Colonic mucosa (tissue), 4 donors: ENCODE measurements at regions not wholly inside any gene's neighbourhood (a gene's known extent, or its start where the extent isn't known, plus 50 kb on each side); places are given as distances from the start of the nearest gene placed in this dataset.

Experiments
- DNase-seq: peaks from one replicate; pipeline ENCODE4 v3.0.0-alpha.2; 2020
- H3K27ac ChIP-seq: fragments of 200-600 bp; one replicate; pipeline ENCODE4 v1.8.0; 2021
- H3K27me3 ChIP-seq: fragments of 200-600 bp; one replicate; pipeline ENCODE4 v1.8.0; 2021
- H3K36me3 ChIP-seq: fragments of 200-600 bp; one replicate; pipeline ENCODE4 v1.8.0; 2021
- H3K4me1 ChIP-seq: fragments of 200-600 bp; one replicate; pipeline ENCODE4 v1.8.0; 2021; ENCODE audit warnings: mild to moderate bottlenecking
- H3K4me3 ChIP-seq: fragments of 200-600 bp; one replicate; pipeline ENCODE4 v1.8.0; 2021
- H3K9ac ChIP-seq, 2 donors: one replicate each; pipeline ENCODE4 v1.7.0; 2013; ENCODE audit warnings: control low read depth in 2 of 2, low read depth in 2 of 2, low read length in 2 of 2
- H3K9me3 ChIP-seq: fragments of 200-600 bp; one replicate; pipeline ENCODE4 v1.8.0; 2021
- intact Hi-C: fragments of 100-400 bp; cut with DNase I; formaldehyde crosslinking; loops from one replicate; pipeline ENCODE4 v1.14.1; 2022
- TF ChIP-seq, protein P1 (sequence below): fragments of 200-600 bp; IDR thresholded peaks from one replicate; pipeline ENCODE4 v1.8.0; 2022; ENCODE audit warnings: antibody characterized with exemption, mild to moderate bottlenecking
- donor health status: healthy.
- donor health status: DM: no; HTN: no; CAD: no.
- donor health status: DM: no; HTN: no; CAD: no.

DNA sequence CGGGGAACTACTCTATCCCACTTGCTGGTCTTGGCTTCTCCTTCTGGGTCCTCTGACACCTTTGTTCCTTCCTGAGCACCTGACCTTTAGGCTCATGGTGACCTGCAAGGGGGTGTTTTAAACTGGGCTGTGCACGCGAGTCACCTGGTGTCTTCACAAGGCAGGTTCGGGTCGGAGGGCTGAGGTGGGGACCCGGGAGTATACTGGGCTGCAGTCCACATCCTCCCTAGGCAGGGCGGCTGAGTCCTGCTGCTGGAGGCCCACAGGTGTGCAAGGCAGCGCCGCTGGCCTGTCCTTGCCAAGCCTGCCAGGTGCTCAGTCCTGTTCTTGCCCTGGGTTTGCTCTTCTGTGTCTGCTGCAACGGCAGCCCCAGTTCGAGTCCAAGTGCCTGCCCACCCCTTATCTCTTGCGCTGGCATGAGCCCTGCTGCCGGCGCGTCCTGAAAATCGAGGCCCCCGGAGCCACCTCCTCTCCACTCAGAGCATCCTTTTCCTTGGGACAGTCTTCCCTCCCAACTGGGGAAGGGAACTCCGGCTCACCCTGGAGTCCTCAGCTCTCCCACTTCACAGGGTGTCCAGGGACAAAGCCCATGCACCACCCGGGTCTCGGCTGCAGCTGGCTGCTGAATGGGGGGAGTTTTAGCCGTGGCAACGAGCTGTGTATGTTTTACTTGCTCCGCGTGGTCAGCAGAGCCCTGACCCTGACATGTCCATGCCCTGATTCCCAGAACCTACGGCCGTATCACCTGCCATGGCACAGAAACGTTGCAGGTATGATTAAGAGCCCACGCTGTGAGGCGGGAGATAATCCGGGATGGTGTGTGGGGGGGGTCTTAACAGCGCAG lies 193.5 kb downstream of the TEX29 start:
- TF ChIP-seq, protein P1, sequence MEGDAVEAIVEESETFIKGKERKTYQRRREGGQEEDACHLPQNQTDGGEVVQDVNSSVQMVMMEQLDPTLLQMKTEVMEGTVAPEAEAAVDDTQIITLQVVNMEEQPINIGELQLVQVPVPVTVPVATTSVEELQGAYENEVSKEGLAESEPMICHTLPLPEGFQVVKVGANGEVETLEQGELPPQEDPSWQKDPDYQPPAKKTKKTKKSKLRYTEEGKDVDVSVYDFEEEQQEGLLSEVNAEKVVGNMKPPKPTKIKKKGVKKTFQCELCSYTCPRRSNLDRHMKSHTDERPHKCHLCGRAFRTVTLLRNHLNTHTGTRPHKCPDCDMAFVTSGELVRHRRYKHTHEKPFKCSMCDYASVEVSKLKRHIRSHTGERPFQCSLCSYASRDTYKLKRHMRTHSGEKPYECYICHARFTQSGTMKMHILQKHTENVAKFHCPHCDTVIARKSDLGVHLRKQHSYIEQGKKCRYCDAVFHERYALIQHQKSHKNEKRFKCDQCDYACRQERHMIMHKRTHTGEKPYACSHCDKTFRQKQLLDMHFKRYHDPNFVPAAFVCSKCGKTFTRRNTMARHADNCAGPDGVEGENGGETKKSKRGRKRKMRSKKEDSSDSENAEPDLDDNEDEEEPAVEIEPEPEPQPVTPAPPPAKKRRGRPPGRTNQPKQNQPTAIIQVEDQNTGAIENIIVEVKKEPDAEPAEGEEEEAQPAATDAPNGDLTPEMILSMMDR: no peak
- H3K9ac ChIP-seq: no peak overlapping the region
- no peaks in the 10 kb centered on the region for H3K9me3 ChIP-seq
- no peak overlapping the region for H3K4me3 ChIP-seq
- H3K27me3 ChIP-seq: no peaks in the 10 kb centered on the region
- H3K4me1 ChIP-seq: no peaks in the 10 kb centered on the region
- H3K27ac ChIP-seq: no peak overlapping the region
- DNase-seq: no peak
- intact Hi-C loops: no loop called here
- no peaks in the 10 kb centered on the region for H3K36me3 ChIP-seq

DNA sequence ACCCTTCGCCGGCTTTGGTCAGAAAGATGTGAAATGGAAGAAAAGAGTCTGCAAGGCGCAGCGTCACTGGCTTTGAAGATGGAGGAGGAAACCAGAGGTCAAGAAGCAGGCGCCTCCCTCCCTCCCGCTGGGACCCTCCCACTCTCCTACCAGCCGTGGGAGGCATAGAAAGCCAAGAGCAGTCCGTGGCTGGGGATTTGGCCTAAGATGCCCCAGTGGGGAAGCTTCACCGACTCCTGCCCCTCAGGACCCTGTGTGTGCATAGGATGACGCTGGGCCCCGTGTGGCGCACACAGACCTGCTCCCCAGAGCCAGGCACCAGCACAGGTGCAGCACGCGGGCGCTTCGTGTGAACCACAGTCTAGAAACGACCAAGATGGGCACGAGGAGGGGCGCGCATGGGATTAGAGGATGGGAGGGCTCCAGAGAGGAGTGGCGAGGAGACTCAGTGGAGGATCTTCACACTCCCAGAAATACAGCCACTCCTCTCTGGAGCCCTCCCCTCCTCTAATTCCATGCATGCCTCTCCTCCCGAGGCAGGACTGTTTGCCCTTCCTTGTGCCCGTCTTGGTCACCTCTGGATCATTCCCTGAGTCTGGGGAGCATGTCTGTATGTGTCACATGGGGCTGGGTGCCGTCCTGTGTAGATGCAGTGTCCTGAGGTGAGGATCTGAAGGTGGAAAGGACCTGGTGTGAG lies 194.3 kb downstream of the TEX29 start:
- H3K27ac ChIP-seq: no peak overlapping the region
- TF ChIP-seq, protein P1: no peak
- DNase-seq: no peak
- intact Hi-C loops: no loop called here
- no peak overlapping the region for H3K4me3 ChIP-seq
- no peak overlapping the region for H3K9ac ChIP-seq
- H3K4me1 ChIP-seq: no peaks in the 10 kb centered on the region
- H3K9me3 ChIP-seq: no peaks in the 10 kb centered on the region
- H3K27me3 ChIP-seq: no peaks in the 10 kb centered on the region
- H3K36me3 ChIP-seq: no peaks in the 10 kb centered on the region

DNA sequence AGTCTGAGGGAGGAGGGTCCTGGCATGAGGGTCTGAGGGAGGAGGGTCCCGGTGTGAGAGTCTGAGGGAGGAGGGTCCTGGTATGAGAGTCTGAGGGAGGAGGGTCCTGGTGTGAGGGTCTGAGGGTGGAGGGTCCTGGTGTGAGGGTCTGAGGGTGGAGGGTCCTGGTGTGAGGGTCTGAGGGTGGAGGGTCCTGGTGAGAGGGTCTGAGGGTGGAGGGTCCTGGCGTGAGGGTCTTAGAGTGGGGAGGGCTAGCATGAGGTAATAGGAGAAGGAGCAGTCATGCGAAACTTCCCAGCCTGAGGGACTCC lies 194.8 kb downstream of the TEX29 start:
- intact Hi-C loops: no loop called here
- no peak for DNase-seq
- Histone ChIP-seq H3K36me3 (no peaks in the 10 kb centered on the region), H3K9me3 (no peaks in the 10 kb centered on the region), H3K9ac (no peak overlapping the region), H3K4me1 (no peaks in the 10 kb centered on the region), H3K27ac (no peak overlapping the region), H3K27me3 (no peaks in the 10 kb centered on the region), H3K4me3 (no peak overlapping the region)
- TF ChIP-seq, protein P1: no peak

DNA sequence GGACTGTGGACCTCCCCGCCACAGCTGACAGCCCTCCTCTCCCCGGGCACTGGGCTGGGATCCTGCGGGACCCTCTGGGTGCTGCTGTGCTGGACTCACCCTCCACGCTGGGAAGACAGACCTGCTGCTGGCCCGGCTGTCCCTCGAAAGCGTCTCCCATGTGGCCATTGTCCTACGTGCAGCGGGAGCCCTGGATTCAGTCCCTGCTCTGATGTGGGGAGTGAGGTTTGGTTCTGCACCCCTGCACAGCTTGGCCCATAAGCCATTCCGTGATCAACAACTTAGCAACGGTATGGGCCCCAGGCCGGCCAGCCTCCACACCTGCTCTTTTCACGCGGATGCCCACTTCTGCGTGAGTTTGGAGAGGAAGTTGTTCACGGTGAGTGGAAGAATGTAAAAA lies 195.2 kb downstream of the TEX29 start:
- H3K9me3 ChIP-seq: no peaks in the 10 kb centered on the region
- TF ChIP-seq, protein P1: no peak
- DNase-seq: no peak
- intact Hi-C loops: no loop called here
- no peak overlapping the region for H3K4me3 ChIP-seq
- no peaks in the 10 kb centered on the region for H3K27me3 ChIP-seq
- no peak overlapping the region for H3K9ac ChIP-seq
- H3K36me3 ChIP-seq: no peaks in the 10 kb centered on the region
- no peak overlapping the region for H3K27ac ChIP-seq
- H3K4me1 ChIP-seq: no peaks in the 10 kb centered on the region

DNA sequence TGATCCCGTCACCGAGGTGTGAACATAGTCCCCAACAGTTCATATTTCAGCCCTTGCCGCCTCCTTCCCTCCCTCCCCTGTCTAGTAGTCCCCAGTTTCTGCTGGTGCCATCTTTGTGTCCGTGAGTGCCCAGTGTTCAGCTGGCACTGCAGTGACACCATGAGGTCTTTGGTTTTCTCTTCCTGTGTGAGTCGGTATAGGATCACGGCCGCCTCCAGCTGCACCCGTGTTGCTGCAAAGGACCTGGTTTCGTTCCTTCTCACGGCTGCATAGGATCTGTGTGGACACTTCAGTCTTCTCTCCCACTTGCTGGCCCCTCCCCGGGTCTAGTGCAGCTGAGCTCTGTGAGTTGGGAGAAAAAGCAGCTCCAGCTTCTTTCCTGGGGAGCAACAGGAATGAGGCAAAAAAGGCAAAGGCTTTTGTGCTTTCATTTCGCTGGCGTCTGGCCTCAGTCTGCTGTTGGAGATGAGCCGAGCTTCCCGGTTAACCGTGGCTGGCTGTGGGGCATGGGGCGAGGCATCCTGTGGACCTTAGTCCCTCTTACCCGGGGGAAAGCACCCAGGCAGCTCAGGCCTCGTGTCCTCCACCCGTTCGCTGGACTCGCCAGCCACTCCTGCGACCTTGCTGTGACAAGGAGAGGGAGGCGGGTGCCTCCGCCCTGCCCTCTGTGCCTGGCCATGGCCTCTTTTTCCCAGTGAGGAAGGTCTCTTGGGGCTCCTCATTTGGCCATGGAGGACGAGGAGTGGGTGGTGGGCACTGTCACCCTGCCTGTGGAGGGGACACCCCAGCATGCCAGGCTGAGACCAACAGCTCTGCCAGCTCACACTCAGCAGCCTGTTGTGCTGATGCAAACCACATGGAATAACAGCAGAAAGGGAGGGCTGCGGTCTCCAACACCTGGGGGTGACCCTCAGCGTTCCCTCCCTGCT lies 196.5 kb downstream of the TEX29 start:
- TF ChIP-seq, protein P1: no peak
- no peak overlapping the region for H3K27ac ChIP-seq
- H3K4me3 ChIP-seq: no peak overlapping the region
- DNase-seq: no peak
- intact Hi-C loops: no loop called here
- H3K9me3 ChIP-seq: no peaks in the 10 kb centered on the region
- no peaks in the 10 kb centered on the region for H3K27me3 ChIP-seq
- H3K36me3 ChIP-seq: no peaks in the 10 kb centered on the region
- no peaks in the 10 kb centered on the region for H3K4me1 ChIP-seq
- H3K9ac ChIP-seq: no peak overlapping the region
